Neural cell (in vitro differentiated cells): ENCODE measurements at regions not wholly inside any gene's neighbourhood (a gene's known extent, or its start where the extent isn't known, plus 50 kb on each side); places are given as distances from the start of the nearest gene placed in this dataset.

ENCODE experiments used
- EP300 ChIP-seq: fragments of 450-650 bp; conservative IDR thresholded peaks from 2 replicates; pipeline ENCODE4 v1.6.1; 2014; ENCODE audit warnings: antibody characterized with exemption, mild to moderate bottlenecking, moderate library complexity; ENCODE audit not compliant: poor library complexity, severe bottlenecking
- MXI1 ChIP-seq: fragments of 450-650 bp; conservative IDR thresholded peaks from 2 replicates; pipeline ENCODE4 v1.6.1; 2014; ENCODE audit warnings: antibody characterized with exemption, mild to moderate bottlenecking; ENCODE audit not compliant: poor library complexity, severe bottlenecking
- POLR2AphosphoS5 ChIP-seq: IDR thresholded peaks from 2 replicates; pipeline ENCODE4 v1.6.1; 2012
- SMC3 ChIP-seq: fragments of 450-650 bp; conservative IDR thresholded peaks from 2 replicates; pipeline ENCODE4 v1.6.1; 2014; ENCODE audit warnings: antibody characterized with exemption, mild to moderate bottlenecking, moderate library complexity; ENCODE audit not compliant: poor library complexity
- TF ChIP-seq, protein P1 (sequence below): fragments of 450-650 bp; IDR thresholded peaks from 2 replicates; pipeline ENCODE4 v1.5.1; 2014; ENCODE audit warnings: antibody characterized with exemption, mild to moderate bottlenecking, moderate library complexity; ENCODE audit not compliant: poor library complexity, severe bottlenecking

DNA sequence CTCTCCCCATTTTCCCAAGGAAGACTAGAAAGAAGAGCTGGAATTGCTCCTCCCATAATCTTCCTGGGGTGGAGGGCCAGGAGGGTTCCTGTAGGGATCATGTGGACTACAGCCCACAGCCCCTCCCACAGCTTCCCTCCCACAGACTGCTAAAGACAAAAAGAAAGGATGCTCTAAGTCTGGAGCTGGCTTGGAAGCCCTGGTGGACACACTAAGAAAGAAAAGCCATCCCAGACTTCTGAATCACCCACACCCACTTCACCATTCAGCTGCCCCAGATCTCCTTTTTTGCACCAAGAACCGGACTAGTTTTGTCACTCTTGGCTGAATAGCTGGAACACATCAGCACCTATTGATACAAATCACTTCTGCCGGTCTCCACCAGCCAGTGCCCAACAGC is 56.8 kb upstream of the PLXNC1 start:
- TF ChIP-seq POLR2AphosphoS5: no peak
- no peak for TF ChIP-seq EP300
- no peak for TF ChIP-seq MXI1
- TF ChIP-seq, protein P1, sequence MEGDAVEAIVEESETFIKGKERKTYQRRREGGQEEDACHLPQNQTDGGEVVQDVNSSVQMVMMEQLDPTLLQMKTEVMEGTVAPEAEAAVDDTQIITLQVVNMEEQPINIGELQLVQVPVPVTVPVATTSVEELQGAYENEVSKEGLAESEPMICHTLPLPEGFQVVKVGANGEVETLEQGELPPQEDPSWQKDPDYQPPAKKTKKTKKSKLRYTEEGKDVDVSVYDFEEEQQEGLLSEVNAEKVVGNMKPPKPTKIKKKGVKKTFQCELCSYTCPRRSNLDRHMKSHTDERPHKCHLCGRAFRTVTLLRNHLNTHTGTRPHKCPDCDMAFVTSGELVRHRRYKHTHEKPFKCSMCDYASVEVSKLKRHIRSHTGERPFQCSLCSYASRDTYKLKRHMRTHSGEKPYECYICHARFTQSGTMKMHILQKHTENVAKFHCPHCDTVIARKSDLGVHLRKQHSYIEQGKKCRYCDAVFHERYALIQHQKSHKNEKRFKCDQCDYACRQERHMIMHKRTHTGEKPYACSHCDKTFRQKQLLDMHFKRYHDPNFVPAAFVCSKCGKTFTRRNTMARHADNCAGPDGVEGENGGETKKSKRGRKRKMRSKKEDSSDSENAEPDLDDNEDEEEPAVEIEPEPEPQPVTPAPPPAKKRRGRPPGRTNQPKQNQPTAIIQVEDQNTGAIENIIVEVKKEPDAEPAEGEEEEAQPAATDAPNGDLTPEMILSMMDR: no peak
- TF ChIP-seq SMC3: no peak
